Endothelial cell of umbilical vein (primary cell): ENCODE measurements at regions not wholly inside any gene's neighbourhood (a gene's known extent, or its start where the extent isn't known, plus 50 kb on each side); places are given as distances from the start of the nearest gene placed in this dataset.

Experiments used
- BruUV-seq: library from RNA; stranded (reverse); fragments of 400-500 nt; replicated peaks from 2 replicates; lab custom pipeline; 2021; lab: Mats Ljungman, UMichigan
- CTCF ChIA-PET: fragments of 300-600, 350-600 bp; sonication (Branson Sonifier 250); formaldehyde crosslinking; loops from one replicate; lab custom pipeline; 2021; ENCODE audit warnings: antibody characterized with exemption, inconsistent platforms; lab: Charles Lee
- POLR2A ChIA-PET: fragments of 300-600, 350-600 bp; sonication (Branson Sonifier 250); formaldehyde crosslinking; loops from one replicate; lab custom pipeline; 2021; ENCODE audit warnings: antibody characterized with exemption, inconsistent platforms; lab: Charles Lee
- DNase-seq: peaks from one replicate; pipeline ENCODE4 v3.0.0-alpha.2; 2011; ENCODE audit warnings: low read depth, low spot score
- FAIRE-seq: peaks from 2 replicates; lab custom pipeline; 2011; peaks lifted over from hg19 to GRCh38; lab: Jason Lieb, UNC
- H2AFZ ChIP-seq: 2 replicates; pipeline ENCODE4 v1.6.0; 2012; ENCODE audit warnings: low read depth, low read length, control low read depth, inconsistent platforms
- H3K27ac ChIP-seq: 2 replicates; pipeline ENCODE4 v1.5.1; 2011; ENCODE audit warnings: low read depth, mild to moderate bottlenecking, control low read depth, low read length, moderate library complexity; ENCODE audit not compliant: insufficient read depth
- H3K27me3 ChIP-seq, 2 experiments: 2 replicates each; pipeline versions ENCODE4 v1.6.0 to v1.6.1; 2011; ENCODE audit warnings: low read length in 2 of 2, mixed read lengths in 1 of 2; ENCODE audit not compliant: control insufficient read depth in 2 of 2, insufficient read depth in 2 of 2
- H3K36me3 ChIP-seq, 2 experiments: 2 replicates in 1 of 2; 3 replicates in 1 of 2; pipeline ENCODE4 v1.5.1; 2011; ENCODE audit warnings: low read length in 2 of 2, mild to moderate bottlenecking in 1 of 2, moderate library complexity in 1 of 2; ENCODE audit not compliant: control insufficient read depth in 2 of 2, insufficient read depth in 2 of 2; ENCODE audit errors: extremely low read depth in 1 of 2
- H3K4me1 ChIP-seq: 3 replicates; pipeline ENCODE4 v1.5.1; 2011; ENCODE audit warnings: mild to moderate bottlenecking, low read length; ENCODE audit not compliant: control insufficient read depth, insufficient read depth; ENCODE audit errors: extremely low read depth
- H3K4me2 ChIP-seq: 2 replicates; pipeline ENCODE4 v1.6.1; 2011; ENCODE audit warnings: low read length, control low read depth, mixed read lengths; ENCODE audit not compliant: insufficient read depth
- H3K4me3 ChIP-seq, 3 experiments: fragments of 200-600 bp in 1 of 3; sonication (generic), shearing (Covaris generic) in 1 of 3; replicated peaks in 1 of 3; 2 replicates each; pipeline ENCODE4 v1.5.1; 2011 to 2016; ENCODE audit warnings: control low read depth in 3 of 3, low read length in 3 of 3, mild to moderate bottlenecking in 2 of 3, inconsistent platforms in 1 of 3, low read depth in 1 of 3, moderate library complexity in 1 of 3; ENCODE audit not compliant: insufficient read depth in 1 of 3
- H3K79me2 ChIP-seq: 2 replicates; pipeline ENCODE4 v1.6.0; 2012; ENCODE audit warnings: low read length, inconsistent platforms; ENCODE audit not compliant: control insufficient read depth, insufficient read depth
- H3K9ac ChIP-seq: replicated peaks from 2 replicates; pipeline ENCODE3; 2011; ENCODE audit warnings: low read length, control low read depth; ENCODE audit not compliant: insufficient read depth; ENCODE audit errors: extremely low read depth
- H3K9me1 ChIP-seq: replicated peaks from 3 replicates; pipeline ENCODE4 v1.6.0; 2011; ENCODE audit warnings: mild to moderate bottlenecking, low read length; ENCODE audit not compliant: control insufficient read depth, insufficient read depth; ENCODE audit errors: extremely low read depth
- H3K9me3 ChIP-seq: replicated peaks from 2 replicates; pipeline ENCODE4 v1.5.1; 2012; ENCODE audit warnings: low read length, inconsistent platforms; ENCODE audit not compliant: control insufficient read depth, insufficient read depth
- H4K20me1 ChIP-seq: replicated peaks from 2 replicates; pipeline ENCODE3; 2011; ENCODE audit warnings: mild to moderate bottlenecking, low read length; ENCODE audit not compliant: control insufficient read depth, insufficient read depth; ENCODE audit errors: extremely low read depth
- EZH2 ChIP-seq: IDR thresholded peaks from 2 replicates; pipeline ENCODE4 v1.6.1; 2012; ENCODE audit warnings: borderline replicate concordance, low read depth, mild to moderate bottlenecking, moderate library complexity, low read length, inconsistent platforms; ENCODE audit not compliant: severe bottlenecking
- FOS ChIP-seq: IDR thresholded peaks from 2 replicates; pipeline ENCODE4 v1.6.1; 2011; ENCODE audit warnings: mild to moderate bottlenecking, low read length, moderate library complexity, borderline replicate concordance; ENCODE audit not compliant: insufficient read depth
- GATA2 ChIP-seq: IDR thresholded peaks from 2 replicates; pipeline ENCODE4 v1.7.0; 2011; ENCODE audit warnings: low read depth, mild to moderate bottlenecking, moderate library complexity, mixed read lengths, low read length; ENCODE audit not compliant: insufficient read length, insufficient read depth
- JUN ChIP-seq: IDR thresholded peaks from 2 replicates; pipeline ENCODE4 v1.6.1; 2011; ENCODE audit warnings: borderline replicate concordance, low read depth; ENCODE audit not compliant: insufficient read length, insufficient read depth
- MYC ChIP-seq: IDR thresholded peaks from one replicate; pipeline ENCODE4 v1.6.1; 2011; ENCODE audit warnings: mild to moderate bottlenecking, low read depth, low read length
- dilution Hi-C: fragments of 300-500 bp; cut with MboI; formaldehyde crosslinking; loops from one replicate; pipeline ENCODE4 v1.15.0; 2019; ENCODE audit warnings: low sequenced_read_pairs; ENCODE audit not compliant: extremely low pct_ligation_motif_present
- intact Hi-C: fragments of 100-400 bp; cut with micrococcal nuclease; formaldehyde crosslinking; loops from one replicate; pipeline ENCODE4 v1.10.0; 2022

GRCh38 chr1:57623039-57623790 is 199.4 kb upstream of the DAB1 start:
- dilution Hi-C loops (no loop called here), intact Hi-C loops (no loop called here)
- Histone ChIP-seq H3K27ac (no peak overlapping the region), H3K4me3 (no peak overlapping the region), H3K9me3 (no peaks in the 10 kb centered on the region), H3K36me3 (no peaks in the 10 kb centered on the region), H2AFZ (no peak overlapping the region), H4K20me1 (no peaks in the 10 kb centered on the region), H3K9me1 (no peaks in the 10 kb centered on the region), H3K4me2 (no peak overlapping the region), H3K27me3 (no peaks in the 10 kb centered on the region), H3K9ac (no peak overlapping the region), H3K79me2 (no peaks in the 10 kb centered on the region), H3K4me1 (no peaks in the 10 kb centered on the region)
- POLR2A ChIA-PET = no interaction called here
- DNase-seq = peak; percentile 32
- no peak for FAIRE-seq
- CTCF ChIA-PET = no interaction called here
- no TSS peak for BruUV-seq
- TF ChIP-seq FOS (no peak), JUN (peak; percentile 12)

GRCh38 chr1:57621776-57622175 is 197.9 kb upstream of the DAB1 start:
- Histone ChIP-seq H3K27ac (no peak overlapping the region), H3K4me2 (no peak overlapping the region), H3K79me2 (no peaks in the 10 kb centered on the region), H3K9me3 (no peaks in the 10 kb centered on the region), H3K4me3 (no peak overlapping the region), H3K27me3 (no peaks in the 10 kb centered on the region), H2AFZ (no peak overlapping the region), H3K9ac (no peak overlapping the region), H3K36me3 (no peaks in the 10 kb centered on the region), H3K9me1 (no peaks in the 10 kb centered on the region), H4K20me1 (no peaks in the 10 kb centered on the region), H3K4me1 (no peaks in the 10 kb centered on the region)
- DNase-seq (no peak), FAIRE-seq (no peak)
- BruUV-seq = no TSS peak
- TF ChIP-seq EZH2 = no peak
- no peak for TF ChIP-seq GATA2
- TF ChIP-seq MYC = no peak
- intact Hi-C loops (no loop called here), dilution Hi-C loops (no loop called here)
- ChIA-PET POLR2A (no interaction called here), CTCF (interaction anchor here (0.5 kb wide), 1 partner anchor 1181 kb away, joined by 3 read pairs; no protein-coding TSS in a partner anchor)
